GM19372 (cell line): ENCODE measurements at regions not wholly inside any gene's neighbourhood (a gene's known extent, or its start where the extent isn't known, plus 50 kb on each side); places are given as distances from the start of the nearest gene placed in this dataset.

ENCODE experiments used
- ATAC-seq: cut with Tn5 transposase; IDR thresholded peaks from one replicate; pipeline ENCODE4 v1.9.1; 2021; ENCODE audit warnings: mild to moderate bottlenecking, low read depth, moderate library complexity; ENCODE audit not compliant: unreplicated experiment

DNA sequence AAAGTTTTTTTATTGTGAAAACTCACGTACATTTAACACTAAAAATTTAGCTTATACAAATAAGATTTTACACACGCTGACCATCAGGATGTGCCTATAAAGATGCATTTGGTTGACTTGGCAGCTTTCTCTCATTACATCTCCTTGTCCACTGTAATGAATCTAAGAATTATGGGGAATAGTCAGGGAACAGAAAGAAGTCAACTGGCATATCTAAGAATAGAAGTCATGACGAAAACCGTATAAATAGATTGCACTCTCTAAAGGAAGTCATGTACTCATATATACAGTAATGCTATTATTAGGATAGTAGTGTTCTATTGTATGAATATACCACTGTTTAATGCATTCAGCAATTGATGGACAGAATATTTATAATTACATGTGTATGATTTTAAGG lies 575.8 kb upstream of the B3GALT2 start:
- ATAC-seq = no peak

DNA sequence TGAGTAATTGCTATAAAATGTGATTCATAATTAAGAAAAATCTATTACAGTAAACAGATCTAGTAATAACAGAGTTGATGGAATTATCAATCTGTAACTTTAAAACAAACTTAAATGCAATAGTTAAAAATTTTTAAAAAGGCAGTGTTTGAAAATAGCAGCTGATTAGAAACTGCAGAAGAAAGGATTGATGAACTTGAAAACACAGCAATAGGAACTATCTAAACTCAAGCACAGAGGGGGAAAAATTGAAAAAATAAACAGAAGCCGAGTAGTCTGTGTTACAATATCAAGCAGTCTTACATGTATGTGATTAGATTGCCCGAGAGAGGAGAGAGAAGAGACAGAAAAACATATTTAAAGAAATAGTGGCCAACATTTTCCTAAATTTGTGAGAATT lies 569.0 kb upstream of the B3GALT2 start:
- no peak for ATAC-seq

DNA sequence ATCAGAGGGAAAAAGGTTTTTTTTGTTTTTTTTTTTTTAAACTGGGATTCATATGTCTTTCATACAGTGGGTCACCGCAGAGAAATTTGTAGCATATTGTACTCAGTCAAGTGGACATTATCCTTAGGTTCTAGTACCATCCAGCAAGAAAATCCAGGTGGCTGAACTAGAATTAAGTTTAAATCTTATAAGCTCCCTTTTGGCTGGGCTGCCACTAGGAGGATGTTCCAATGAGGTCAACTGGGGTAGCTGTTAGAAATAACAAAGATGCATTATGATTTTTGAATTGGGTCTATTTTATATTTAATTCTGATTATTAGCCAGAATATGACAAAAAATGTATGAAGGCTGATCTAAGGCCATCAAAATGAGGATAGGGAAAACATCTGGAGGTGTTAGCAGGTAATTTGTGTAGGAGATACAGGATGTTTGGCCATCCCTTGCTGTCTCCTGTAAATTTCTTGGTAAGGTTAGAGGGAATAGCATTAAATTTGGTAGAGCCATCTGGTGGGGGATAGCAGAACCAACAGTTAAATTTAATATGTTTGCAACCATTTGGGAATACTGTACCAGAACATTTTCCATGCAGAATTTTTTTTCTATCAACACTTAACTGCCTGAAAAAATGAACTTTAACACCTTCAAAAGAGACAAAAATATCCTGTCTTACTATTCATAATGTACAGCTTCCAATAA lies 568.5 kb upstream of the B3GALT2 start:
- no peak for ATAC-seq

DNA sequence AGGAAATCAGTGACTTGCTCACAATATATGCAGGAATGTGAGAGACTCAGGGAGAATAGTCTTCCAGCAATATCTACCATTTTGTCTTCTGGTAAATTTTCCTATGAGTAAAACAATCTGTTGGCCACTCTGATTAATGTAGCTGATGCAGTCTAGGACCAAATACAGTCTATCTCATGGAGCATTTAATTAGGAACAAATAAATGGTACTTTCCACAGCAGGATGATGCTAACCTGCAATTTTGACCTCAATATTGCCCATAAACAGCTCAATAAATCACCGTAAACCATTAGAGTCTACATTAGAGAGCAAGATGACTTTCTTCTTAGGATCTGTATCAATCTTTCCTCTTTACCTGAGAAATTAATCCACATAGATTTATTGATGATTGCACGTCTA lies 567.7 kb upstream of the B3GALT2 start:
- ATAC-seq = no peak

DNA sequence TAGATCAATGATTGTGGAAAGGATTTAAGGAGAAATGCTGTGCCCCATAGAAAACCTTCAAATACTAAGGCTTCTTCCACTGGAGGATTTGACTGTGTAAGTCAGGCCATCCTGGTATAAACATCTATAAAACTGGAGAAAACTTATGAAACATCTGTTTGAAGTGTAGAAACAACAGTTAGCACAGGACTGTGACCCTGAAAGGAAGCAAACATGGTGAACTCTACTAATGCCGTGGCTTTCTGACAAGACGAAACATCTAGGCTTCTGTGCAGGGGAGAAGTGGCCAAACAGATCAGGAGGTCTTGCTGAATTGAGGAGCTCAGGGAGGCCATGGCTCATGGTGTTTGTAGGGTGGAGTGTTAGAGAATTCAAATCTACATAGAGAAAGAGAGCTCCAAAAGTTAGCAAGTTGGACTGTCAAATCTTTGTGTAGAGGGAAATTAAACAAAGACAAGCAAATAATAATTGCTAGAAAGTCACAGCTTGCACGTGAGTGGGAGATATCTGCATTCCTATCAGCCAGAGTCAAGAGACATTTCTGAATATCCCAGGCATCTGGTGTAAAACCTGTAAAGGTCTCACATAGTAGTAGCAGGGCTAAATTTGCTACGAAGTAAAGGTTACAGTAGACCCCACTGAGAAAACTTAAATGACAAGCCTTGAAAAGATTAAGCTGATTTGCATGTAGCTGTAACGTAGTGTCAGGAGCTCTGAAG lies 566.8 kb upstream of the B3GALT2 start:
- no peak for ATAC-seq

DNA sequence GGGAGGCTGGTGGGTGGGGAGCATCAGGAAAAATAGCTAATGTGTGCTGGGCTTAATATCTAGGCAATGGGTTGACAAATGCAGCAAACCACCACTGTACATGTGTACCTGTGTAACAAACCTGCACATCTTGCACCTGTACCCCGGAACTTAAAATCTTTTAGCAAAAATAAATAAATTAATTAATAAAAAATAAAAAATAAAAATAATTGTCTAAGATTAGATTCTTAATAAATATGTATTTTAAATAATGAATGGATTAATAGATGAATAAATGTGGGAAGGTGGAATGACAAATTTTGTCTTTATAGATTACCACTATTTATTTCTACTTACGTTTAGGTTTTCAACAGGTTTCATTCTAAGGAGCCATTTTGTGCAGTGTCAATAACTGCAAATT lies 563.5 kb upstream of the B3GALT2 start:
- ATAC-seq = no peak

DNA sequence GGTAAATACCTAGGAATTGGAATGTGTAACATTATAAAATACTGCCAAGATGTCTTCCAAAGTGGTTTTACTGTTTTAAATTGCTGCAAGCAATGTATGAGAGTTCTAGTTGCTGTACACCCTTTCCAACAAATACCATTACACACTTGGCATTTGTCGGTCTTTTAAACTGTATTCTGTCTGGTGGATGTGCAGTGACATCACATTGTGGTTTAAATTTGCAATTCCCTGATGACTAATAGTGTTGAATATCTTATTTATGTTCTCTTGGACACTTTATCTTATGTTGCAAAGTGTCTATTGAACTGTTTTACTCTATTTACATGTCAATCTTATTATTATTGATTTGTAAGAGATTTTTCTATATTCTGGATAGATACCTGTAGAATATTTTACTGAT lies 561.2 kb upstream of the B3GALT2 start:
- ATAC-seq = no peak

DNA sequence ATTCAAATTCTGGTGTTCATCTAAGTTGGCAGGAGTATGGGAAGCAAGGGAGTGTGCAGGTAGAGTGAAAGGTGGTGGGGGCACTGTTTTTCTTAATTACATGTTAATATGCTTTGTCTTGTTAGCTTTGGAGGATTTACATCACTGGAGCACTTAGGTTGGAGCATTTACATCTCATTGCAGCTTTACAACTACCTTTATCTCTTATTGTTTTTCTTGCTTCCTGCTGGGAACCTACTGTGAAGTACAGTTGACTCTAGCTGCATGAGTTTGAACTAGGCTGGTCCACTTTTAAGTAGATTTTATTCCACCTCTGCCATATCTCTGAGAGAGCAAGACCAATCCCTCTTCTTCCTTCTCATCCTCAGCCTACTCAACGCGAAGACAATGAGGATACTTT lies 554.8 kb upstream of the B3GALT2 start:
- ATAC-seq = no peak

DNA sequence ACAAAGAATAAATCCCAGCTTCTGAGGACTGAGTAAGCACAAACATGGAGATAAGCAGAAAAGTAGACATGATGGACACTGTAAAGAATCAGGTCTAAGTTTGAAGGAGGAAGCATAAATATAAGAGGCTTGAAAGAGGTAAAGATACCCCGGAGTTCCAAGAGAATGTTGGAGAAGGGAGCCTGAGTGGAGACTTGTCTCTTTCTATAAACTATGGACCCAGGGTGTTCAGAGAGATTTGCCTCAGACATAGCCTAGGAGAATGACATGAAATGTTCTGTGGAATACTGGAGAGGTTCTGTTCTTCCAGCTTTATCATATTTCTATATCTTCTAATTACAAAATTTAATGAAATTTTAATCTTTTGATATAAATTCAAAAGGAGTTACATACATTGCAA lies 554.3 kb upstream of the B3GALT2 start:
- ATAC-seq = no peak

DNA sequence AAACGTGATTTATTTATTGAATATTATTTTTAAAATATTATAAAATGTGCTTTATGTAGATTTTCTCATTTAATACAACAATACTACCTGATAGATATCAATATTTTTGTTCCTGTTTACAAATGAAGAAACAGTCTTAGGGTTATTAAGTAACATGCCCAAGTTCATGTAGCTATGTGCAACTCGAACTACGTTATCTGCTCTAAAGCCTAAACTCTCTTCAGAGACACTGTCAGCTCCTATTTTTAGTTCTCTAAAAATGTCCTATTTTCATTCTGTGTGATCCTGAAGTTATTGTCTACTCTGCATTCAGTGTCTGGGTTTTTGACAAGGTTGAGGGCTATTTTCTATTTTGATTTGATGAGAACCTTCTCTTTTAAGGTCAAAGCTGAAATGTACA lies 550.1 kb upstream of the B3GALT2 start:
- ATAC-seq = no peak

DNA sequence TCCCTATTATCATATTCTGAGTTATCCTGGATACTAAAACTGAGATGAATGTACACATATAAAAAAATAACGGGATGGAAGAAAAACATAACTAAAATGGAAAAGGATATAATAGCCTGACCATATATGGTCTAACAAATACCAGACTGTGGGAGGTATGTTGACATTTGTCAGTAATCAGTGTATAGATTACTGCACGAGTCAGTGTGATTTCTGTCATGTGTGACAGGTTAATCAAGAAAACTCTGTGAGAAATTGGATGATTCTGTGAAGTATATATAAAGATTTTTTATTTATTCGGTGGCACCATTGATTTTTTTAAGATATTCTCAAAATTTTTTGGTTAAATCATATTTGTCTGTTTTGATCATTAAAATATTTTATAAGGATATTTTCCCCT lies 547.3 kb upstream of the B3GALT2 start:
- no peak for ATAC-seq

DNA sequence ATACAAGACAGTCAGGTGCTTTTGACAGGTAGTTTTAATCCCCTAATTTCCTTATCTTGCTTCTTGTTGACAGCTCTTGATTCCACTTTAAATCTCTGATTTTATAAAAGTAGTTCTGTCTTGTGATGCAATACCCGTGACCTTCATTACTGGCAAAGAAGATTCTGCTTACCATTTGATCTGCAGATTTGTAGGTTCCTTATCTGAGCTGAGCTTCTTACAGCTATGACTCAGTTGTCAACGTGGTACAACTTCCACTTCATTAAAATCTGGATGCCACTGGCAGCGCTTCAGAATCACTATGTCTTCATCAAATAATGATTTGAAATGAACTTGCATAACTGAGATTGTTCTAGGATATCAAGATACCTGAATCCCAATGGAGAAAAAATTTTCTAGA lies 543.6 kb upstream of the B3GALT2 start:
- no peak for ATAC-seq

DNA sequence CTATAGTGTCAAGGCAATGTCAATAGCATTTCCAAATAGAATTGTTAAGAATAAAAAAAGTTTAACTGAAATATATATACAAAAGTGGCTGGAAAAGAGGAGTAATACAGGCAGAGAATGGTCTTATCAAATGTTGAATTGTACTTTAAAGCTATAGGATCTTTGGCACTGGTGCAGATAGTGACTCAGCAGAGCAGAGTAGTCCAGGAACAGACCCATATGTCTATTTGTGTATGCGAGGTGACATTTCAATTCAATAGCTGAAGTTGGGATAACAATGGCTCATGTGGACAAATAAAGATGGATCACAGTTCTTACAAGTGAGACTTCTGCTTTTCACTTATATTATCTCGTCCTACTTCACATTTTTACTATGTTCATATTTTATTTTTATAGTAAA lies 543.0 kb upstream of the B3GALT2 start:
- no peak for ATAC-seq

DNA sequence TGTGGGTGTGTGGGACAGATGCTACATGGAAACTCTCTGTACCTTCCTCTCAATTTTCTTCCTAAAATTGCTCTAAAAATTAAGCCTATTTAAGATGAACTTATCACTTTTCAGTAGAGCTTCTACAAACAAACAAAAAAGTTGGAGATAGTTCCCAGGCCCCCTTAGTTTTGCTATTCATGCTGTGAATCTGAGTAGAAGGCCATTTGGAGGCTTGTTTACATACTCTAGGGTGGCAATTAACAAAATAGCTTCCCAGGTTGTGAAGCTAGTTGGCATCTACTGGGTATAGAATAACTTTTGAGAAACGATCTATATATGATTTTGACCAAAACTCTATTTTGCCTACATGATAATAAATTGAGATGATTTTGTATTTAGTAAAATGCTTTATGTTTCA lies 541.4 kb upstream of the B3GALT2 start:
- ATAC-seq = no peak

DNA sequence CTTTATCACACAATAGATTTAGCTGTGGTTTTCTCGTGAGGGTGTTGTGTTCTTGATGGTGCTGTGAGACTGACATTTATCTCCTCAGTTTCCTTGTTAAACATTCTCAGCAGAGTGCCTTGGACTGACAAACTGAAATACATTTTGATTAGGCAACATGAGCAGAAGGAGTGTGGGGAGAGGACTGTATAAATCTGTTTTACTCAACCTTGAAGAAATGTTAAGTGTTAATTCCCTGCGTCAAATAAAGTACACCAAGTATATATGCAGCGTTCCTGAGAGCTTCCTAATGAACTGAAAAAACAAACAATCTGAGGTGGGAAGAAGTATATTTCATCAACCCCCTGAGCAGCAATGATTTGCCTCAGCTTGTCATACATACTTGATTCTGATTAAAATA lies 540.3 kb upstream of the B3GALT2 start:
- no peak for ATAC-seq

DNA sequence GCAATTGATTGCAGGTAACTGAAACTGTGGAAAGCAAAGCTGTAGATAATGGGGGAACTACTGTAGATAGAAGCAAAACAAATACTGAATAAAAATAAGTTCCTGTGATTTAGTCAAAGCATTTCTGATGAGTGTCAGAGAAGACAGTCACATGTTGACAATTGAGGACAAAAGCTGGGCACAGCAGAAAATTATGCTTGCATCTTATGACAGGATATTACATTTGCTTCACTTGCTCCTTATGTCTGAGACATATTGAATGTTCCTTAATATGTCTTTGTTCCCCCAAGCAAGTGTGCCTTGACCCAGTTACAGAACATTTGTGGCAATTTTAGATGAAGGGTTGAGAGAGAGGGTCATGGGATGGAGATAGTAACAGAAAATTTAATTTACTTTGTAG lies 526.0 kb upstream of the B3GALT2 start:
- ATAC-seq = no peak

DNA sequence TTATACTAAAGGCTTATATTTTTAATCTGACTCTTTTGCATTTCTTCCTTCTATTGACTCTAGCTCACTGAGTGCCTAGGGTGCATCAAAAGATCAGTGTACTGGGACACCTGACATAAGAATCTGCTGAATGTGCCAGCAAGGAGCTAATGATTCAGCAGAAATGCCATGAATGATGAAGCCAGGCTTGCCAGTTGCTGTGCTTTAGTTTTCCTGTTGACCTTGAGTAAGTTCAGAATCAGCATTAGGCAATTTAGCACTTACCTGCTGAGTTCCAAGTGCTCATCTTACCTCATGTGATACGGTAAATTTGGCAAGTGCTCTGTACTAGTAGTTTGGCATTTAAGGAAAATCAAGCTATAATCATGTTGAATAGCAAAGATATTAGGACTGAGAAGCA lies 523.2 kb upstream of the B3GALT2 start:
- ATAC-seq = no peak

DNA sequence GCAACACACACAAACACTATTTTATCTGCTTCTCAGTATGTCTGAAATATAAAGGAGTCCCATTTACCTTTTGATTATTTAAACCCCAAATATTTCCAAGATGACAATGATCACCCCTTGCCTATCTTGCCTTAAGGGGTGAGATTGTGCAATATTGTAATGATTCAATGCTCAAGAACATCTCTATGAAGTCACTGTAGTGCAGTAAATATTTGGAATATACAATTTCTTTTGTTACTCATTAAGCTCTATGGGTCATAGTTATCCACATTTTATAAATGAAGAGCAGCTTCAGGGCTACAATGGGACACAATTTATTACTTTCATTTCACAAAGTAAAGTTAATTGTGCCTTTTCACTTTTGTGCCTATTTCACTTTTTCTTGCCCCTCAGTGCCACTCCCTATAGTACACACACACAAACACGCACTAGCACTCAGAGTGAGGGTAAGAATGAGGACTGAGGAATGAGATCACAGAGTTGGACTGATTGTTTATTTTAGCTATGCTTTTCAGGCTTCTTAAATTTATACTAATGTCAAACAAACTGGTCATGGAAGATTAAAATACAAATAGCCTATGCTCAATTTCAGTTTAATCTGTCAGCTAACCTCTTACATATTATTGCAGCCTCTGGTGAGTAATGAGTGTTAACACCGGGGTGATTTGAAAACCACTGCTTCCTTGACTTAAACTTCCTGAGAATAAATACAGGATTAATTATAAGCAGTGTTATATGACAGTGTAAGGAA lies 521.0 kb upstream of the B3GALT2 start:
- ATAC-seq = no peak

DNA sequence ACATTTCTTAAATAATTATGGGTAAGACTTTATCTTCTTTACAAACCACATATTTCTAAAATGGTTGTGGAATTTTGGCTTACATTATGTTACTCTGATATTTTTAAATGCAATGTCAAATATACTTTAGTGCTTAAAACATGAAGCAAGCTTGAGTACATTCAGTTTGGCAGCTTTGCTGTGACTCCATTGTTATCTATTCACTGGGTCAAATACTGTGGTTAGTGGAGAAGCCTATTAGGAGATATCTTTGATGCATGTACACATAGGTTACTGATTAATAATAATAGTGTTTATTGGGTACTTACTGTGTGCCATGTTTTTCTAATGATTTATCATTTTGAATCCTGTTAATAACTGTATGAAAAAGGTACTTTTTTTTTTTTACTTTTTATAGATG lies 520.4 kb upstream of the B3GALT2 start:
- ATAC-seq = no peak

DNA sequence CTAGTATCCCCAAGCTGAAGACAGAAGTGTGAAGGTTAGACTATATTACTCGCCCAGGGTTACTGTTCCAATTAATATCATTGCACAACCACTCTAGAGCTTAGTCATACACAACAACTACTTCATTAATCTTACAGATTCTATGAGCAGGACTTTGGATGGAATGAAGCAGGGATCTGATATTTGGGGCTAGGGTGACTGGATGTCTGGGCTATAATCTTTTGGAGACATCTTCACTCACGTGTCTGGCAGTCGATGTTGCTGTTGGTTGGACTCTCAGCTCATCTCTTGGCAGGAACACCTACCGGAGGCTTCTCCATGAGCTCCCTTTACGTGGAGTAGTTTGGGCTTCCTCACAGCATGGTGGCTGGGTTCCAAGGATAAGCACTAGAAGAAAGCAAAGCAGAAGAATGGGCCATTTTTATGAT lies 519.2 kb upstream of the B3GALT2 start:
- ATAC-seq = no peak

DNA sequence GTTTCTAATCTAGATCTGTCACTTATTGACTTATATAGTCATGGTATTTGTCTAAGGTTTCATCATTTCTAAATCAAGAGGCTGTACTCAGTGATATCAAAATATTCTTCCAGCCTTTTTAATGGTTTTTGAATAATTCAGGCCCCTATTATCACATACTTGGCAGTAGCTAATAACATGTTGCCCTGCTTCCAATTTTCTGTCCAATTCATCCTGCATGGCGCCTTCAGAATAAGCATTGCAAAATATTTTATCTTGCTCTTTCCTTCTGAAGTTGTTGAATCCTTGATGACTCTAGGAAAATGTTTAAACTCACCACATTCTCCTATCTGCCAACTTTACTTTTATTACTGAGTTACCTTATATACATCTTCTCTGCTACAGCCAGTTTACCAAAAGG lies 517.2 kb upstream of the B3GALT2 start:
- no peak for ATAC-seq

DNA sequence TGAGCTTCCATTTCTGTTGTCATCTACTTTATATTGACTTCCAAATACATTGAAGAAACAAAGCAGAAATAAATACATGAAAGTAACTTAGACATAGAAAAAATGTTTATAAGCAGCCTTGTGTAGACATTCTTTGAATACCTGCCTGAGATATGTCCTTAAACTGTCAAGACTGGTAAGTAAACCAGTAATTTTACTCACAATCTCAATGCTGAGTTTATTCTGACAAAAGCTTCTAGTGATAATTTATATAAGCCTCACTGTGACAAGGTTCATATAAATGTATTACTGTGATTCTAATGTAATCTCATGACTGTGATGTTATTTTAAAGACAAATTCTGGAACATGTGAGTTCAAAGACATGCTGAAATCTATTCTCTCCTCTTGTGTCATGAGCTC lies 516.7 kb upstream of the B3GALT2 start:
- no peak for ATAC-seq
